HCT116 (cell line): ENCODE measurements at regions not wholly inside any gene's neighbourhood (a gene's known extent, or its start where the extent isn't known, plus 50 kb on each side); places are given as distances from the start of the nearest gene placed in this dataset.

Experiments
- CBX3 ChIP-seq: IDR thresholded peaks from 2 replicates; pipeline ENCODE4 v1.6.1; 2012; ENCODE audit warnings: low read depth
- CEBPB ChIP-seq: IDR thresholded peaks from 2 replicates; pipeline ENCODE4 v1.6.1; 2012; ENCODE audit warnings: low read depth
- EGR1 ChIP-seq: IDR thresholded peaks from 2 replicates; pipeline ENCODE4 v1.6.1; 2012; ENCODE audit warnings: low read depth
- ELF1 ChIP-seq: IDR thresholded peaks from 2 replicates; pipeline ENCODE4 v1.6.1; 2012; ENCODE audit warnings: low read depth, borderline replicate concordance
- EZH2 ChIP-seq: fragments of 200-600 bp; sonication (generic); IDR thresholded peaks from 2 replicates; pipeline ENCODE4 v1.6.1; 2017; ENCODE audit warnings: antibody characterized with exemption, mixed run types
- FOSL1 ChIP-seq: IDR thresholded peaks from 2 replicates; pipeline ENCODE4 v1.6.1; 2012; ENCODE audit warnings: low read depth
- POLR2A ChIP-seq: IDR thresholded peaks from 2 replicates; pipeline ENCODE4 v1.7.0; 2011; ENCODE audit warnings: borderline replicate concordance; ENCODE audit not compliant: insufficient read depth, insufficient read length; ENCODE audit errors: extremely low read depth
- POLR2AphosphoS5 ChIP-seq: IDR thresholded peaks from 2 replicates; pipeline ENCODE4 v1.6.1; 2011; ENCODE audit warnings: mild to moderate bottlenecking, low read depth, low read length, moderate library complexity
- RAD21 ChIP-seq: IDR thresholded peaks from 2 replicates; pipeline ENCODE4 v1.6.1; 2012; ENCODE audit warnings: low read depth, mild to moderate bottlenecking
- TCF7L2 ChIP-seq: IDR thresholded peaks from 2 replicates; pipeline ENCODE4 v1.7.0; 2011; ENCODE audit warnings: borderline replicate concordance, inconsistent platforms; ENCODE audit not compliant: insufficient read depth, insufficient read length; ENCODE audit errors: extremely low read depth
- TF ChIP-seq, protein P1 (sequence below), 3 experiments: fragments of 200-600 bp in 1 of 3; sonication (generic) in 1 of 3; IDR thresholded peaks in 2 of 3; conservative IDR thresholded peaks in 1 of 3; 2 replicates each; pipeline ENCODE4 v1.5.1; 2012 to 2017; ENCODE audit warnings: low read depth in 2 of 3, low read length in 2 of 3, antibody characterized with exemption in 1 of 3, borderline replicate concordance in 1 of 3, control low read depth in 1 of 3, mild to moderate bottlenecking in 1 of 3, mixed read lengths in 1 of 3, mixed run types in 1 of 3, moderate library complexity in 1 of 3; ENCODE audit not compliant: insufficient read depth in 1 of 3
- TF ChIP-seq, protein P2 (sequence below): IDR thresholded peaks from 2 replicates; pipeline ENCODE4 v1.6.1; 2012; ENCODE audit warnings: low read depth
- TF ChIP-seq, protein P3 (sequence below): IDR thresholded peaks from 2 replicates; pipeline ENCODE4 v1.6.1; 2011; ENCODE audit warnings: mild to moderate bottlenecking, low read length, moderate library complexity; ENCODE audit not compliant: insufficient replicate concordance; ENCODE audit errors: extremely low read depth

DNA sequence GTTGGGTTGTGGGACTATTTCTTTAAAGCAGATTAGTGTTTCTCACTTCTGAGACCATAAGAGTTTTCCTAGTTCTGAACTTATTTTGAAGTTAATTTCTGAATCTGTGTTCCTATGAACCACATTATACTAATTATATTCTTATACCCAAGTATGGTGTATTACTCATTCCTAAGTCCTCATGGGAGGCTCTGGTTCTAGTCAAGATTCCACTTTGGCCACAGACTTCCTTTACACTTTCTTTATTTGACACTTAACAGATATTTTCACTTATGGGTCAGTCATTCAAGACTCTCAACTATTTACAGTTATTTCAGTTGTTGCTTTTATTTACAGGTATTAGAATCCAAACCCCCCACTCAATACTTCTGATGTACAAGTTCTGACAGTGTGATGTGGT, 937.2 kb upstream of the TYRP1 start:
- TF ChIP-seq, protein P1, sequence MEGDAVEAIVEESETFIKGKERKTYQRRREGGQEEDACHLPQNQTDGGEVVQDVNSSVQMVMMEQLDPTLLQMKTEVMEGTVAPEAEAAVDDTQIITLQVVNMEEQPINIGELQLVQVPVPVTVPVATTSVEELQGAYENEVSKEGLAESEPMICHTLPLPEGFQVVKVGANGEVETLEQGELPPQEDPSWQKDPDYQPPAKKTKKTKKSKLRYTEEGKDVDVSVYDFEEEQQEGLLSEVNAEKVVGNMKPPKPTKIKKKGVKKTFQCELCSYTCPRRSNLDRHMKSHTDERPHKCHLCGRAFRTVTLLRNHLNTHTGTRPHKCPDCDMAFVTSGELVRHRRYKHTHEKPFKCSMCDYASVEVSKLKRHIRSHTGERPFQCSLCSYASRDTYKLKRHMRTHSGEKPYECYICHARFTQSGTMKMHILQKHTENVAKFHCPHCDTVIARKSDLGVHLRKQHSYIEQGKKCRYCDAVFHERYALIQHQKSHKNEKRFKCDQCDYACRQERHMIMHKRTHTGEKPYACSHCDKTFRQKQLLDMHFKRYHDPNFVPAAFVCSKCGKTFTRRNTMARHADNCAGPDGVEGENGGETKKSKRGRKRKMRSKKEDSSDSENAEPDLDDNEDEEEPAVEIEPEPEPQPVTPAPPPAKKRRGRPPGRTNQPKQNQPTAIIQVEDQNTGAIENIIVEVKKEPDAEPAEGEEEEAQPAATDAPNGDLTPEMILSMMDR (IDR thresholded peaks at IDR 0.05 in 2 of 3, conservative IDR thresholded peaks at IDR 0.05 in 1 of 3; ENCODE audit: borderline replicate concordance in 1 of 3, insufficient read depth in 1 of 3, low read depth in 2 of 3, low read length in 2 of 3) = no peak
- TF ChIP-seq EZH2 (no peak), CBX3 (no peak), RAD21 (no peak), POLR2AphosphoS5 (no peak), FOSL1 (no peak), EGR1 (no peak), CEBPB (no peak), ELF1 (no peak), POLR2A (no peak), TCF7L2 (no peak)
- TF ChIP-seq, protein P2, sequence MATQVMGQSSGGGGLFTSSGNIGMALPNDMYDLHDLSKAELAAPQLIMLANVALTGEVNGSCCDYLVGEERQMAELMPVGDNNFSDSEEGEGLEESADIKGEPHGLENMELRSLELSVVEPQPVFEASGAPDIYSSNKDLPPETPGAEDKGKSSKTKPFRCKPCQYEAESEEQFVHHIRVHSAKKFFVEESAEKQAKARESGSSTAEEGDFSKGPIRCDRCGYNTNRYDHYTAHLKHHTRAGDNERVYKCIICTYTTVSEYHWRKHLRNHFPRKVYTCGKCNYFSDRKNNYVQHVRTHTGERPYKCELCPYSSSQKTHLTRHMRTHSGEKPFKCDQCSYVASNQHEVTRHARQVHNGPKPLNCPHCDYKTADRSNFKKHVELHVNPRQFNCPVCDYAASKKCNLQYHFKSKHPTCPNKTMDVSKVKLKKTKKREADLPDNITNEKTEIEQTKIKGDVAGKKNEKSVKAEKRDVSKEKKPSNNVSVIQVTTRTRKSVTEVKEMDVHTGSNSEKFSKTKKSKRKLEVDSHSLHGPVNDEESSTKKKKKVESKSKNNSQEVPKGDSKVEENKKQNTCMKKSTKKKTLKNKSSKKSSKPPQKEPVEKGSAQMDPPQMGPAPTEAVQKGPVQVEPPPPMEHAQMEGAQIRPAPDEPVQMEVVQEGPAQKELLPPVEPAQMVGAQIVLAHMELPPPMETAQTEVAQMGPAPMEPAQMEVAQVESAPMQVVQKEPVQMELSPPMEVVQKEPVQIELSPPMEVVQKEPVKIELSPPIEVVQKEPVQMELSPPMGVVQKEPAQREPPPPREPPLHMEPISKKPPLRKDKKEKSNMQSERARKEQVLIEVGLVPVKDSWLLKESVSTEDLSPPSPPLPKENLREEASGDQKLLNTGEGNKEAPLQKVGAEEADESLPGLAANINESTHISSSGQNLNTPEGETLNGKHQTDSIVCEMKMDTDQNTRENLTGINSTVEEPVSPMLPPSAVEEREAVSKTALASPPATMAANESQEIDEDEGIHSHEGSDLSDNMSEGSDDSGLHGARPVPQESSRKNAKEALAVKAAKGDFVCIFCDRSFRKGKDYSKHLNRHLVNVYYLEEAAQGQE = no peak
- TF ChIP-seq, protein P3, sequence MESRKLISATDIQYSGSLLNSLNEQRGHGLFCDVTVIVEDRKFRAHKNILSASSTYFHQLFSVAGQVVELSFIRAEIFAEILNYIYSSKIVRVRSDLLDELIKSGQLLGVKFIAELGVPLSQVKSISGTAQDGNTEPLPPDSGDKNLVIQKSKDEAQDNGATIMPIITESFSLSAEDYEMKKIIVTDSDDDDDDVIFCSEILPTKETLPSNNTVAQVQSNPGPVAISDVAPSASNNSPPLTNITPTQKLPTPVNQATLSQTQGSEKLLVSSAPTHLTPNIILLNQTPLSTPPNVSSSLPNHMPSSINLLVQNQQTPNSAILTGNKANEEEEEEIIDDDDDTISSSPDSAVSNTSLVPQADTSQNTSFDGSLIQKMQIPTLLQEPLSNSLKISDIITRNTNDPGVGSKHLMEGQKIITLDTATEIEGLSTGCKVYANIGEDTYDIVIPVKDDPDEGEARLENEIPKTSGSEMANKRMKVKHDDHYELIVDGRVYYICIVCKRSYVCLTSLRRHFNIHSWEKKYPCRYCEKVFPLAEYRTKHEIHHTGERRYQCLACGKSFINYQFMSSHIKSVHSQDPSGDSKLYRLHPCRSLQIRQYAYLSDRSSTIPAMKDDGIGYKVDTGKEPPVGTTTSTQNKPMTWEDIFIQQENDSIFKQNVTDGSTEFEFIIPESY = no peak
